Heart left ventricle (tissue), 13 donors: ENCODE measurements at regions not wholly inside any gene's neighbourhood (a gene's known extent, or its start where the extent isn't known, plus 50 kb on each side); places are given as distances from the start of the nearest gene placed in this dataset.

Experiments used
- POLR2A ChIP-seq, 2 donors: fragments of 450-650 bp; IDR thresholded peaks; one replicate each; pipeline ENCODE4 v1.6.1; 2017; ENCODE audit warnings: antibody characterized with exemption in 2 of 2, mild to moderate bottlenecking in 2 of 2, moderate library complexity in 2 of 2
- TF ChIP-seq, protein P1 (sequence below), 12 donors: fragments of 200-600 bp; sonication (generic) in 4 of 12; IDR thresholded peaks; one replicate each; pipeline versions ENCODE4 v1.5.0 to v1.8.0; 2018 to 2022; ENCODE audit warnings: antibody characterized with exemption in 12 of 12, mild to moderate bottlenecking in 5 of 12
- donor health status: ischemic (EF 13 %, LVEDD 7.1; RV severe dilation, severe dysfunction).
- donor health status: DM: no; HTN: yes; CAD: no.
- donor health status: DM: no; HTN: no; CAD: no.
- donor health status: ischemic (EF 25% LVEDD 6.9; RV normal size, moderate dysfunction).
- donor health status: ischemic (EF 25% LVEDD 5.7; RV mildly dilated, moderate dysfunction).
- donor health status: ischemic (EF 35%, LVEDD 5.7; RV mildly dilated, moderate dysfunction).
- donor health status: nonischemic (EF 11% LVEDD 7.7; RV severe dilation, severe dysfunction).
- donor health status: DM: yes; HTN: yes; CAD: no.
- donor health status: PGD.
- donor health status: ischemic (EF 29% LVEDD 5.4; RV normal size, mild dysfunction).
- donor health status: nonischemic (EF 23%, LVEDD 6.1; RV moderate dilation, normal function).

DNA sequence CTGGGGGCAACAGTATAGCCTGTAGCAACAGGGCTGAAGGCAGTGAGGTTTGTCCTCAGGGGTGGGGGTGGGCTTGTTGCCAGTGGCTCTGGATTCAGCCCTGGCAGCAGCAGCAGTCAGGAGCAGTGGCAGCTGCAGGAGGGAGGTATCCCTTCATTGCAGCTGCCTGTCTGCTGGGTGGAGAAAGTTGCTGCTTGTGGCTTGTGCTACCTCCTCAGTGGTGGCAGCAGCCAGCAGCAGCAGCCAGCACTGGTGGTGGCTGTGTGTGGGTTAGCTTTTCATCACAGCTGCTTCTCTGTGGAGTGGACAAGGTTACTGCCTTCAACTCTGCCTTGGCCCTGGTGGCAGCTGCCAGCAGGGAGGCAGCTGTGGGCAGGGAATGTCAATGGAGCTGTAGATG is 94.9 kb downstream of the ARL6IP6 start:
- TF ChIP-seq, protein P1, sequence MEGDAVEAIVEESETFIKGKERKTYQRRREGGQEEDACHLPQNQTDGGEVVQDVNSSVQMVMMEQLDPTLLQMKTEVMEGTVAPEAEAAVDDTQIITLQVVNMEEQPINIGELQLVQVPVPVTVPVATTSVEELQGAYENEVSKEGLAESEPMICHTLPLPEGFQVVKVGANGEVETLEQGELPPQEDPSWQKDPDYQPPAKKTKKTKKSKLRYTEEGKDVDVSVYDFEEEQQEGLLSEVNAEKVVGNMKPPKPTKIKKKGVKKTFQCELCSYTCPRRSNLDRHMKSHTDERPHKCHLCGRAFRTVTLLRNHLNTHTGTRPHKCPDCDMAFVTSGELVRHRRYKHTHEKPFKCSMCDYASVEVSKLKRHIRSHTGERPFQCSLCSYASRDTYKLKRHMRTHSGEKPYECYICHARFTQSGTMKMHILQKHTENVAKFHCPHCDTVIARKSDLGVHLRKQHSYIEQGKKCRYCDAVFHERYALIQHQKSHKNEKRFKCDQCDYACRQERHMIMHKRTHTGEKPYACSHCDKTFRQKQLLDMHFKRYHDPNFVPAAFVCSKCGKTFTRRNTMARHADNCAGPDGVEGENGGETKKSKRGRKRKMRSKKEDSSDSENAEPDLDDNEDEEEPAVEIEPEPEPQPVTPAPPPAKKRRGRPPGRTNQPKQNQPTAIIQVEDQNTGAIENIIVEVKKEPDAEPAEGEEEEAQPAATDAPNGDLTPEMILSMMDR (IDR thresholded peaks at IDR 0.05): no peak
- TF ChIP-seq POLR2A (IDR thresholded peaks at IDR 0.05): no peak
